Fibroblast of skin of left biceps (primary cell): ENCODE measurements at regions not wholly inside any gene's neighbourhood (a gene's known extent, or its start where the extent isn't known, plus 50 kb on each side); places are given as distances from the start of the nearest gene placed in this dataset.
A peak's percentile ranks its signal among the peaks of the same experiment; 100 is the strongest.
"Not testable (repeated sequence)": the region's sequence is repeated elsewhere in the genome, so short reads cannot be mapped to it uniquely, and the experiment has no call there.

Experiments used
- DNase-seq, 2 experiments: peaks; one replicate each; pipeline ENCODE4 v3.0.0-alpha.2; 2013; ENCODE audit warnings: low read depth in 2 of 2

DNA sequence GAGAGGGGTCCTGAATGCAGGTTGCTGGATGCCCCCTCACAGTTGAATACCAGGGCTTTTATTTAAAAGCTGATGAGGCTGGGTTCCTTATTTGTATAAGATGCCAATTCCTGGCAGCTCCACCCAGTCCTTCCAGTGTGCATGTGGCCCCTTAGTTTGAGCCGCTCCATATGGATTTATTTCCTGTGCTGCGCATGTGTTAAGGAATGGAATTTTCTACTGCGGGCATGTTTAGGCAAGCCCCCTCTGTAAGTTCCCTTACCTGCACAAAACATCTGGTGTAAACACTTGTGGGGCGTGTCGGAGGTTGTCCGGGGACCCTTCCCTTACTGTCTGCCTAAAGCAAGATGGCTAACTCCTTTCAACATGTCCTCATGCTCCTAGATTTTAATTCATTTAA lies 1901.4 kb downstream of the KHDRBS2 start:
- DNase-seq = not testable (repeated sequence)

GRCh38 chr6:60382771-60383170 lies 1903.3 kb downstream of the KHDRBS2 start:
- not testable (repeated sequence) for DNase-seq

DNA sequence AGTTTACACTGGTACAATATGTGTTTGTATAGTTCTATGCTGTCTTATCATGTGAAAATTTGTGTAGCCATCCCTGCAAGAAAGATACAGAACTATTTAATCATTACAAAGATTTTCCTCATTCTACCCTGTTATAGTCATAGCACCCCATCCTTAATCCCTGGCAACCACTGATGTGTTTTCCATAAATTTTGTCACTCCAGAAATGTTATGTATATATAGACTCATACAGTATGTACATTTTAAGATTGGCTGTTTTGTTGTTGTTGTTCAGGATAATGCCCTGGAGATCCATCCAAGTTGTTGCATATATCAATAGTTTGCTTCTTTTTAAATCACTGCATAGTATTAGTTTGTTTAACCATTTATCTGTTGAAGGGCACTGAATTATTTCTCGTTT lies 1911.9 kb downstream of the KHDRBS2 start:
- not testable (repeated sequence) for DNase-seq

DNA sequence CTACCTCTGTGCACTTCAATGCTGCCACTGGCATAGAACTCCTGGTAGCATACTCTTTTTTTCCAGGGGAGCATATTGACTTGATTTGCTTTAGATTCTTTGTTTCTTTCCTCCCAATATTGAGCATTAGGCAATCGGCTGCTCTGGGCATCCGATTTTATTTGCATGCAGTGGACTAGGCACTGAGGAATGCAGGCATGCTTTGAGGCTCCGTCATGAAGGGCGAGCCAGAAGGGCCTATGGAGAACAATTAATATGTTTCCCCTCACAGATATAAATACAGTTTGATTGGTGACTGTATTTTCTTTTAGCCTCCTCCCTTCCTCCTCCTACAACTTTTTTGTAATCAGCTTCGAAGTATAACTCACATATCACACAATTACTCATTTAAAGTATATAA lies 1918.2 kb downstream of the KHDRBS2 start:
- DNase-seq = peak in 1 of 2 experiments; percentile 0

DNA sequence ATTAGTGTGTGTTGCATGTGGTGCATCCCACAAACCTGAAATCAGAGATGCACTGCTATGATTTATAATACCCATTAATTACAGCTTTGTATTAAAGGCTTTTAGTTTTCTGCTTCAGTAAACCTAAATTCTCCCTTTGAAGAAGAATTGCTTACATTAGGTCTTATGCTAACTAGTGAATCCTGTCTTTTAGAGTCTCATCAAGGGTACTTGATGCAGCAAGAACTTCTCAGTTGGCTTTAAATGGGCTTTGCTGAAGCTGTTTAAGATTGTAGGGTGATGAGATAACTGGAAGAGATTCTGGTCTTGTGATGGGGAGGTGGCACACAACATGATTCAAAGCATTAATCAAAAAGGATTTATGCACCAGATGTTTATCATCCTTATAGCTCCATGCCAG lies 1920.1 kb downstream of the KHDRBS2 start:
- DNase-seq = not testable (repeated sequence)

DNA sequence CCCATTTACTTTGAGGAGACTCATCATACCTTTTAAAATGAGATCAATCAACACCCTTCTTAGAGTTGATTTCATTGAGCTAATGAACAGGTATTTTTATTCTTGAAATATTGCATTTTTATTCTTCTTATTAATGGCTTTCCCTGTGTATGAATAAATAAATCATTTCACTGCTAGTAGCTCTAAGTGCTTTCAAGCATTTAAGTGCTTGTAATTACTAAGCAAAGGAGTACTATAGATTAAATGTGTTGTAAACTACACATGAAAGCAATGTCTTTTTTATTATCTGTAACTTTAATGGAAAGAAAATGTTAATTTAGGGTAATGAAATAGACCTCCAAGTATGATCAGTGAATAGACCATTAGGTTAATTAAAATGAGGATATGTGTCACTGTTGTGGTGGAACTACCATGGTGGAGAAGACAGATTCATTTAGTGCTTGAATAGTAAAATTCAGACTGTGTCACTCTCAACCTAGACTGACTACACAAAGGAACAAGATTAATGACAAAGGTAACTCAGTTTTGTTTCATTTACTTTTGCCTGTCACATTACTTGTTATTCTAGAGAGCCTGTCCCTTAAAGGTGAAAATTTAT lies 1943.5 kb downstream of the KHDRBS2 start:
- DNase-seq = not testable (repeated sequence)

GRCh38 chr6:60338328-60339071 lies 1947.5 kb downstream of the KHDRBS2 start:
- not testable (repeated sequence) for DNase-seq

- not testable (repeated sequence) for DNase-seq
Observed at GRCh38 chr6:60335124-60335523, 1950.9 kb downstream of the KHDRBS2 start.

GRCh38 chr6:60333708-60334107 lies 1952.3 kb downstream of the KHDRBS2 start:
- DNase-seq = not testable (repeated sequence)

DNA sequence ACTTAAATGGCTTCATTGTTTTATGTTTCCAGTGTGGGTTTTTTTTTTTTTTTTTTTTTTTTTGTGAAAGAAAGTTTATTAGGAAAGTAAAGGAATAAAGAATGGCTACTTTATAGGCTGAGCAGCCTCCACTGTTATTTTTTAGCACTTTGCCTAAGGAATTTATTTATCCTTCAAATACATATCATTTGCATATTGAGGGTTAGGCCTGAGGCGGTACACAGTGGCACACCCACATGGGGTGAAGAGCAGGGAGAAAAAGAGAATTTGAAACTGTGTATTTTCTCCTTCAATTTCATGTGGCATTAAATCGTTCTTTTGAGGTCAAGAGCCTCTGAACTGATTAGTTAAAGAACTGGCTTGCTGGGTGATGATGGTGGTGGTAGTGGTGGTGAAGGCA lies 1977.1 kb downstream of the KHDRBS2 start:
- not testable (repeated sequence) for DNase-seq
